LNCAP (cell line): ENCODE measurements at regions not wholly inside any gene's neighbourhood (a gene's known extent, or its start where the extent isn't known, plus 50 kb on each side); places are given as distances from the start of the nearest gene placed in this dataset.

Experiments
- TF ChIP-seq, protein P1 (sequence below): fragments of 450-650 bp; IDR thresholded peaks from 2 replicates; pipeline ENCODE4 v1.5.1; 2017; ENCODE audit warnings: mild to moderate bottlenecking

DNA sequence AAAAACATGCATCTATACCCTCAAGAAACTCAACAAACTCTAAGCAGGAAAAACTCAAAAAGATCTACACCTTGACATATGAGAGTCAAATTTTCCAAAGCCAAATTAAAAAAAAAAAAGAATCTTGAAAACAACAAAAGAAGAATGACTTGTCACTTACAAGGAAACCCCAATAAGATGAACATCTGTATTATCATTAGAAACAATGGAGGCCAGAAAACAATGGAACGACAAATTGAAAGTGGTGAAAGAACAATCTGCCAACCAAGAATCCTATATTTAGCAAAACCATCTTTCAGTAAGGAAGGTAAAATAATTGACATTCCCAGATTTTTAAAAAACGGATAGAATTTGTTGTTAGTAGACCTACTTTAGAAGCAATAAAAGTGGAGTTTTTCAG lies 516.8 kb downstream of the ACTR3B start:
- TF ChIP-seq, protein P1, sequence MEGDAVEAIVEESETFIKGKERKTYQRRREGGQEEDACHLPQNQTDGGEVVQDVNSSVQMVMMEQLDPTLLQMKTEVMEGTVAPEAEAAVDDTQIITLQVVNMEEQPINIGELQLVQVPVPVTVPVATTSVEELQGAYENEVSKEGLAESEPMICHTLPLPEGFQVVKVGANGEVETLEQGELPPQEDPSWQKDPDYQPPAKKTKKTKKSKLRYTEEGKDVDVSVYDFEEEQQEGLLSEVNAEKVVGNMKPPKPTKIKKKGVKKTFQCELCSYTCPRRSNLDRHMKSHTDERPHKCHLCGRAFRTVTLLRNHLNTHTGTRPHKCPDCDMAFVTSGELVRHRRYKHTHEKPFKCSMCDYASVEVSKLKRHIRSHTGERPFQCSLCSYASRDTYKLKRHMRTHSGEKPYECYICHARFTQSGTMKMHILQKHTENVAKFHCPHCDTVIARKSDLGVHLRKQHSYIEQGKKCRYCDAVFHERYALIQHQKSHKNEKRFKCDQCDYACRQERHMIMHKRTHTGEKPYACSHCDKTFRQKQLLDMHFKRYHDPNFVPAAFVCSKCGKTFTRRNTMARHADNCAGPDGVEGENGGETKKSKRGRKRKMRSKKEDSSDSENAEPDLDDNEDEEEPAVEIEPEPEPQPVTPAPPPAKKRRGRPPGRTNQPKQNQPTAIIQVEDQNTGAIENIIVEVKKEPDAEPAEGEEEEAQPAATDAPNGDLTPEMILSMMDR: no peak

DNA sequence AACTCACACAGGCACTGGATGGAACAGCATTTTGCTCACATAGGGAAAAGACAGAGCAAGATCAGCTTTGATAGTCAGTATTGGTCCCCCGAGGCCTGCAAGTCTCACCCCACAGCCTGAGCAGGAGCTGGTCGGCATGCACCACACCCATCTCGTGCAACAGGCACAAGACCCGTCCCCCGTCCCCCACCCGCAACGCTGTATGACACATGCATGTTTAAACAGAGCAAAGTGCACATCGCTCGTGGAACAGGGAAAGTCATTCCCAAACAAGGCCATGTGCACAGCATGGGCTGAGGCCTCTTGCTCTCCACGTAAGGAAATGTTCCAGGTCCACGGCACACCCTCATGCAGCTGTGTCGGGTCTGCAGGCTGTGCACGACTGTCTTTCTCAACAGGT lies 527.2 kb downstream of the ACTR3B start:
- TF ChIP-seq, protein P1: no peak

DNA sequence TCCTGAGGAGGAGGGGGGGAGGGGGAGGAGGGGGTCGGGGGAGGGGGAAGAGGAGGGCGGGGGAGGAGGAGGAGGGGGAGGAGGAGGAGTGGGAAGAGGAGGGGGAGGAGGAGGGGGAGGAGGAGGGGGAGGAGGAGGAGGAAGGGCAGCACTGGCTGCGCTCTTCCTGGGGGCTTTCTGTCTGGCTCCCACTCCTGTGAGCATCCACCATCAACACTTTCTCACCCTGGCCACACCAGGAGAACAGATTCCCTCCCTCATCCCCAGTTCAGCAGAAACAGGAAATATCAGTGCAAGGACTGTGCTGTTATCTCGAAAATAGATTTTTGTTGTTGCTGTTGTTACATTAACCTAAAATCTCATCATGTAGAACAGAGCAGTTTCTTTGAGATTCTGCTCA lies 530.5 kb downstream of the ACTR3B start:
- TF ChIP-seq, protein P1: no peak

DNA sequence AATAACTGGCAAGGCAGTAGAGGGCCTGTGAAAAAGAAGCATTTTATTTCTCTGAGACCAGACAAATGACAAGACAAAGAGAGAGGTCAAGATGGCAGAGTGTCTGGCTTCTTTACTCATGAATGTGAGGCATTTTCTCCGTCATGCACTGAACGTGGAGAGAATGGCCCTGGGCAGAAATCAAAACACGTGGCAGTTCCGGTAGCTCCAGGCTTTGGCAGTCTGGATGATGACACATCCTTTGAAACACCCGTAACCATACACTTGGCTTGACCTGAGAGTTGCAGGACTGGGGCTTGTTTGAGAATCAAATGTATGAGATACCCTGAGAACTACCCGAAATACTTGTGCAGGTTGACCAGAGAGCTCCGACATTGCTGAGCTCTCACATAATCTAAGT lies 537.6 kb downstream of the ACTR3B start:
- TF ChIP-seq, protein P1: no peak

DNA sequence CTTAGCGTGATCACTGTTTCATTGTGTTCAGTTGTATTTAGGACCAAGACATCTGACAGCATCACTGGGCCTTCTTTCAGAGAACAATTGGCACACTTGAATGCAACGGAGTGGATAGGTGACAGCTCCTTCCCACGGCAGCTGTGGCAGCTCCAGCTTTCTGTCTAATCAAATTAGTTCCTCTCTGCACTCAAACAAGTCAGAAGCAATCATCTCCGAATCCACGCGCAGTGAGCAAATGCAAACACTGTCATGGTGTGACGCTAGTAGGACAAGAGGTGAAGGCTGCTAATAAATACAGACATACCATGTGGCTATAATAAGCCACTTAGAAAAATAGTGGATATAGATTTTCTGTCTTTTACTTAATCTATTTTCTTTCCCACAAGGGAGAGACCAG lies 542.4 kb downstream of the ACTR3B start:
- TF ChIP-seq, protein P1: no peak

DNA sequence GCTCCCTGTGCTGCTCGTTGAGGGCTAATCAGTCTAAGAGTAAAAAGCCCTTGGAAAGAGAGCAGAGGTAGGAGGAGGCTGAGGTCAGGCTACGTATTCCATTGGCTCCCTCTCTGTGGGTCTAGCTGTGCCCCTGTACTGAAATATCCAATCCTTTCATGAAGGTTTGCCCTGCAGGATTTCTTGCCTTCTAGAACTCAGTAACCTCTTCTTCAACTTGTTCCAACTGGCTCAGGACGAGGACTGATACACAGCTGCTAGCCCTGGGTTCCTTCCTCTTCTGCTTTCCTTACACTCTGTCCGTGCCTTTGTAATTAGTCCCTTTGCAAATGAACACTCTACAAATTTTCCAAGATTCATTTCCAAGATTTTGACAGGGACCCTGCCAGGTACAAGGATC lies 560.5 kb downstream of the ACTR3B start:
- TF ChIP-seq, protein P1: no peak

DNA sequence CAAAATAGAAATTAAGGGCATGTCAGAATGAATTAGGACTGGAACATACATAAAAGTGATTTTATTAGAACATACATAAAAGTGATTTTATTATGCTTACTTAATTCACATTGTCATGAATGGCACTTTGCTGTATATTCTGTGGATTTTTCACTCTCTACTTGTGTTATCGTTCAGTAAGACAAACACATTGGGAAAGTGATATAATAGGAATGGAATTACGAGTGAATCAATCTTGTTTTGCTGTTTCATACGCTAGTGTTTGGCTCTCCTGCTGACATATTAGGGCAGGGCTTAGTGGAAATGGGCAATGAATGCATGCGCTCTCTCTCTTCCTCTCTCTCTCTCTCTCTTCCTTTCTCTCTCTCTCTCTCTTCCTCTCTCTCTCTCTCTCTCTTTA lies 561.1 kb downstream of the ACTR3B start:
- TF ChIP-seq, protein P1: no peak

DNA sequence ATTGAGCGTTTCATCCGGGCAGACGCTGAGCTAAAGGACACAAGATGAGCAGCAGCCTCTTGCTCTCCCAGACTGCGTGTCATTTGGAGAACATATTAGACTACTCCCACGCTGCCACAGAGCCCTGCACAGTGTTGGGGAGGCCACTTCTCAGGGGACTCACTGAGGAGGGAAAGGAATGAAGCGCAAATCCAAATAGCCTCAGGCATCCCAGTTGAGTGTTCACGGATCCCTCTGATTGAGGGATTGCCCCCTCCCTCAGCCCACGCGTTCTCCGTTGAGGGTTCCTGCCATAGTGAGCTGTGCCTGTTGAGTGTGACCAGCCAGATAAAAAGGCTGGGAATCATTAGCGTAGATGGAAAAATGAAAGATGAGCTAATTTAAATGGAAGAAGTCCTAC lies 563.4 kb downstream of the ACTR3B start:
- TF ChIP-seq, protein P1: no peak
